PC-3 (cell line): ENCODE measurements at regions not wholly inside any gene's neighbourhood (a gene's known extent, or its start where the extent isn't known, plus 50 kb on each side); places are given as distances from the start of the nearest gene placed in this dataset.
"Not testable (repeated sequence)": the region's sequence is repeated elsewhere in the genome, so short reads cannot be mapped to it uniquely, and the experiment has no call there.

Experiments used
- EZH2 ChIP-seq: fragments of 300-600 bp; sonication (generic); IDR thresholded peaks from one replicate; pipeline ENCODE4 v1.6.1; 2017; ENCODE audit warnings: antibody characterized with exemption, mild to moderate bottlenecking, low read length; ENCODE audit not compliant: unreplicated experiment
- EZH2phosphoT487 ChIP-seq: fragments of 300-600 bp; sonication (generic); IDR thresholded peaks from 2 replicates; pipeline ENCODE4 v1.6.1; 2018; ENCODE audit warnings: mild to moderate bottlenecking, antibody characterized with exemption, low read length, borderline replicate concordance
- TF ChIP-seq, protein P1 (sequence below): fragments of 300-600 bp; sonication (generic); conservative IDR thresholded peaks from 2 replicates; pipeline ENCODE4 v1.5.1; 2017; ENCODE audit warnings: antibody characterized with exemption, low read depth, mild to moderate bottlenecking, low read length

DNA sequence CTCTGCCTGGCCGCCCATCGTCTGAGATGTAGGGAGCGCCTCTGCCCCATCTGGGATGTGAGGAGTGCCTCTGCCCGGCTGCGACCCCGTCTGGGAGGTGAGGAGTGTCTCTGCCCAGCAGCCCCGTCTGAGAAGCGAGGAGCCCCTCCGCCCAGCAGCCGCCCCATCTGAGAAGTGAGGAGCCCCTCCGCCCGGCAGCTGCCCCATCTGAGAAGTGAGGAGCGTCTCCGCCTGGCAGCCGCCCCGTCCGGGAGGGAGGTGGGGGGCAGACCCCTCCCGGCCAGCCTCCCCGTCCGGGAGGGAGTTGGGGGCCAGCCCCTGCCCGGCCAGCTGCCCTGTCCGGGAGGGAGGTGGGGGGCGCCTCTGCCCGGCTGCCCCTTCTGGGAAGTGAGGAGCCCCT lies 117.8 kb downstream of the BMS1 start:
- TF ChIP-seq EZH2, EZH2phosphoT487: not testable (repeated sequence)
- TF ChIP-seq, protein P1, sequence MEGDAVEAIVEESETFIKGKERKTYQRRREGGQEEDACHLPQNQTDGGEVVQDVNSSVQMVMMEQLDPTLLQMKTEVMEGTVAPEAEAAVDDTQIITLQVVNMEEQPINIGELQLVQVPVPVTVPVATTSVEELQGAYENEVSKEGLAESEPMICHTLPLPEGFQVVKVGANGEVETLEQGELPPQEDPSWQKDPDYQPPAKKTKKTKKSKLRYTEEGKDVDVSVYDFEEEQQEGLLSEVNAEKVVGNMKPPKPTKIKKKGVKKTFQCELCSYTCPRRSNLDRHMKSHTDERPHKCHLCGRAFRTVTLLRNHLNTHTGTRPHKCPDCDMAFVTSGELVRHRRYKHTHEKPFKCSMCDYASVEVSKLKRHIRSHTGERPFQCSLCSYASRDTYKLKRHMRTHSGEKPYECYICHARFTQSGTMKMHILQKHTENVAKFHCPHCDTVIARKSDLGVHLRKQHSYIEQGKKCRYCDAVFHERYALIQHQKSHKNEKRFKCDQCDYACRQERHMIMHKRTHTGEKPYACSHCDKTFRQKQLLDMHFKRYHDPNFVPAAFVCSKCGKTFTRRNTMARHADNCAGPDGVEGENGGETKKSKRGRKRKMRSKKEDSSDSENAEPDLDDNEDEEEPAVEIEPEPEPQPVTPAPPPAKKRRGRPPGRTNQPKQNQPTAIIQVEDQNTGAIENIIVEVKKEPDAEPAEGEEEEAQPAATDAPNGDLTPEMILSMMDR: not testable (repeated sequence)
